ENCODE measurements at regions not wholly inside any gene's neighbourhood (a gene's known extent, or its start where the extent isn't known, plus 50 kb on each side); places are given as distances from the start of the nearest gene placed in this dataset.

DNA sequence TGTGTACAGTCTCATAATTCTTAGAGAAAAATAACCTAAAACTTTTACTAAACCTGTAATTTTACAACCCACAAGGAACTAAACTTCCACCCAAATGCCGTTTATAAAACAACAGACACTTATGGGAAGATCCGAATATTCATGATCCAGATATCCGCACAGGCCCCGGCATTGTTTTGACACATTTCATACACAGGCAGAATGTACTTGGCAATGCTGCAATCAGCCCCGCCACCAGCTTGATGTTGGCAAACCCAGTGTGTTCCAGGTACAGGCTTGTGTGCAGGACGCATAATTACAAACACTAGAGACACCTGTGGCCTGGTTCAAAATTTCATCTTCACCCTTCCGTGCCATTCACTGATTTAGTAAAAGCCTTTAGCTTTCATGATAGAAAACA, 393.0 kb upstream of the SALL3 start:
- no peak for DNase-seq (ENCODE audit: low read depth)

DNA sequence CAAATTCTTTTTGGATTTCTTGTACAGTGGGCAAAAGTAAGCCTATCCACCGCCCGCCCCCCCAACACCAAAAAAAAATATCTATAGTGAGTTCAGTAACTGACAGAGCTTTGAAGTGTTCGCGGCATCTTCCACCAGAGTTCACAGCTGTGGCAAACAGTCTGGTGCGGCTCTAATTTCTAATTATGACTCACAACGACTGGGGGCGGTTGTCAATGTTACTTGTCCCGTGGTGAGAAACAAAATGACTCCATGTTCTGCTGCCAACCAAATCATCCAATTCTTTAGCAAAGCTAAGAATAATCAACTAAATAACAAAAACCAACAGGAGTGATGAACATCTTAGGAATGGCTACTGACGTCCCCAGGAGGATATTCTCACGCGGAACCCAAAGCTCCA, 392.5 kb upstream of the SALL3 start:
- DNase-seq (ENCODE audit: low read depth), result no peak

DNA sequence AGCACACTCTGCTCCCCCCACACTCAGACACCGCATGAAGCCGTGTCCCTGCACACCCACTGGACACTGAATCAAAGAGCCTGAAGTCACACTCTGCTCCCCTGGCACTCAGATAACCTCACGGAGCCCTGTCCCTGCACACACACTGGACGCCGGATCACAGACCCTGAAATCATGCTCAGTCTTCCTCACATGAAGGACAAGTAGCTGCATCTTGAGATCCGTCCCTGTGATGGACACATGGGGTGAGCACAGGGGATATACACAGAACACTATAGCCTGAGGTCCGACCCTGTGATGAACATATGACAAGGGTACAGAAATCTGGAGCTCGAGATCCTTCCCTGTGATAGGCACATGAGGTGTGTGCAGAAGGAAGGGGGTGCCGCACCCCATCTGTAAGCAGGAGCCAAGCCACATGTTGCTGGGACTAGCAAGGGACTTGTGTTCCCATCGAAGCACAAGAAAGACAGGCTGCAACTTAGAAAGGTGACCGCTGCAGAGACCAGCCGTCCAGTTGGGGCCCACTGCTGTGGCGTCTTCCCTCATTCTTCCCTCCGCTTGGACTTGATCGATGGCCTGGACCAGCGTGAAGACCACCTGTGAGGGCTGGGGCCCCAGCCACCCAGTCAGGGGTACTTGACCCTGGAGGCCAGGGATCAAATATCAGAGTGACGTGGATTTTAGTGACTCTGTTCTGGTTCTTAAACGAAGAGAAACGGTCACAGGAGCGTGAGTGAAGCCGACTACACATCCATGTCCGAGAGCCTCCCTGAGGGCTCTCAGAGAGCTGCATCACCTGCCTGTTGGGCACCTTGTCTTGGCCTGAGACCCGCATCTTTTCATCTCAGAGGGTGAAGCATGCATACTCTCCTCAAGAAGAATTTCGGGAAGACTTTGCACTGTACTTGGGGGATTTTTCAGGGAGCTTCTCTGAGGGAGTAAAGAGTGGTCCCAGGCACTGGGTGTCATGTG, 391.7 kb upstream of the SALL3 start:
- no peak for DNase-seq (ENCODE audit: low read depth)

DNA sequence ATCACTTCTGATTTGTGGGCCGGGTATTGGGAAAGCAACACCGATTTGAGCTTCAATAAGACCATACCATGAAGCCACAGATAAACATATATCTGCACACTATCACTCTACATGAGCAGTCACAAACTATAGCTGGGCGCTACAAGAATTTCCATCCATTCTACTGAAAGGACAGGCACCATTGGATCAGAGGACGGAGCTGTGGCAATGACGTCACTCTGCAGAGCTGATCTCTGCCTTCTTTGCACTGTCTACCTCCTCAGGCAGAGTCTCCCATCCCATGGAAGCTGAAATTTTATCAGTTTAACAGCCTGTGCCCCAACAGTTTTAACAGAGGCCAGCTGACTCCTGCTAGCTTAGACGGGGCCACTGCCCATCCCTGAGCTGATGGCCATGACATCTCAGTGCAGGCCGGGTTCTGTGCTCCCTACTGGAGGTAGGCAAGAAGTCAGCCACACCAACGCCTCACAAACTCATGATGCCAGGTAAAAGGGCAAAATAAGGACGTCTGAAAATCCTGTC, 389.6 kb upstream of the SALL3 start:
- no peak for DNase-seq (ENCODE audit: low read depth)

DNA sequence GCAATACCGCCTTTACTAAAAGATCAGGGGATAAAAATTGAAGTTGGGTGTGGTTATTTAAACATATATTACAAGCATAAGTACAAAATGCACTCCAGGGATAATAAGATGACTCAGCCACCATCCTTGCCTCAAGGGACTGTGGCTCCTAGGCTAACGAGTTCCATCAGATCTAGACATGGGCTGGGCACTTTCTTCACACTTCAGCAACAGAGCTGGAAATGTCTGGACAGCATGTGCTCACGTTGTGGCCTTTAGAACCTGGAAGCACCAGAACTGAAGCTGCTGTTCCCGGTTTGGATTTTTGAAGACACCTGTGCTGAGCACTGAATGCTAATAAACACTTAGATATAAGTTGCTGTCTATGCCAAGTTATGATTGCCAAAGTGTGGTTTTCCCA, 384.2 kb upstream of the SALL3 start:
- no peak for DNase-seq (ENCODE audit: low read depth)

DNA sequence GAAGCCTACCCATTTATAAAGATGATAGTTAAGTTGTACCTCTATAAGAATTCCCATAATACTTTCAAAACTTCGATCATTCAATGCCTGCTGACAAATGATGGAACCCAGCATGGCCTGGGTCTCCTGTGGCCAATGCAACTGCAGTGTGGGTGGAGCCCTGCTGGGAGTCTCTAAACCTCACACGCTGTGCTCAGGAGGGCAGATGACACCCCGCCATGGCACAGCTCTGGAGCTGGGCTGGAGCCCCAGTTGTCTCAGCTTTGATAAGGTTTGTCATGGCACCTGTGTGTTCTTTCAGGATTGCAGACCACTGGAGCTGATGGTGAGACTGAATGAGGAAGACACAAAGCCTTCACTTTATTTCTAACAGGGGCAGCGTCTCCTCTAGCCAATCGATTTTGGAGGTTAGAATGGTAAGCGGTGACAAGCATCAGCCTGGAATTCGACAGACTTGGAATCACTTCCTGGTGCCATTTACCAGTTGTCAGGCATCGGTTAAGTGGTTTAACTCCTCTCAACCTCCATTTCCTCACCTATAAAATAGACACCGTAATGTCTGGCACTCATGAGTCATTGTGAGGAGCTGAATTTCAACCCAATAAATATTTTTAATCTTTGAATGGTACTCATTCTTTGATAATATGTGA, 383.6 kb upstream of the SALL3 start:
- no peak for DNase-seq (ENCODE audit: low read depth)

DNA sequence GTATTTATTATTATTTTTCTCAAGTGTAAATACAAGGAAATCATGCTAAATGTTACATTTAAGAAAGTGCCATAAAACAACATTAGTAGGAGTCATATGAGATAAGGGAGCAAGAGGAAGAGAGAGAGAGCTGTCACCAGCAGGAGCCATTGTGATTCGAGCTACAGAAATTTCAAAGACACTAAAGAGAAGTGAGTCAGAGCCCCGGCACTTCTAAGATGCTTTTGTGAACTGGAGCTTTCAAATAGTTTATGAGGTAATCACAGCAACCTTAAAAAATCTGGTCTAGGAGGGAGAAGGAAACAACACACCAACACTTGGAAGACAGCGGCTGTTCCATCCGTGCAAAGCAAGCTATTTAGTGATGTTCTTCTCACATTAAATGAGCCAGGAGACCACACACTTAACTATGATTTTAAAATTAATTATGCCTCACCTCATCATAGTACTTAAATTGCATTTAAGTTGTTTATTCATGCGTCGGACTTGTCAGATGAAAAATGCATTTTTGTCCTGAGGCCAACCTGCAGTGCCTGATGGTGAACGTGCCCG, 382.7 kb upstream of the SALL3 start:
- DNase-seq (ENCODE audit: low read depth), result no peak

DNA sequence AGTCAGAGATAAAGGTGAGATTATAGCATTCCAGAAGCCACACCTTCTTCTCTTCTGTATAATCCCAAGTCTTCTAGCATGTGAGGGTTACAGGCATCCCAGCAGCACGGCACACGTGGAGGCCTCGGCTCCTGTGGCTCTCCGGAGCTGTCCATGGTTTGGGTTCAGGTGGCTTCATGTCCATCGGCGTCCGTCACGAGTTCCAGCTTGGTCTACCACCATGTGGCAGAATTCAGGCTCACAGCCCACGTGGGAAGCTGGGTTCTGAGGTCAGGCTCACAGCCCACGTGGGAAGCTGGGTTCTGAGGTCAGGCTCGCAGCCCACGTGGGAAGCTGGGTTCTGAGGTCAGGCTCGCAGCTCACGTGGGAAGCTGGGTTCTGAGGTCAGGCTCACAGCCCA, 378.3 kb upstream of the SALL3 start:
- DNase-seq (ENCODE audit: low read depth), result no peak

DNA sequence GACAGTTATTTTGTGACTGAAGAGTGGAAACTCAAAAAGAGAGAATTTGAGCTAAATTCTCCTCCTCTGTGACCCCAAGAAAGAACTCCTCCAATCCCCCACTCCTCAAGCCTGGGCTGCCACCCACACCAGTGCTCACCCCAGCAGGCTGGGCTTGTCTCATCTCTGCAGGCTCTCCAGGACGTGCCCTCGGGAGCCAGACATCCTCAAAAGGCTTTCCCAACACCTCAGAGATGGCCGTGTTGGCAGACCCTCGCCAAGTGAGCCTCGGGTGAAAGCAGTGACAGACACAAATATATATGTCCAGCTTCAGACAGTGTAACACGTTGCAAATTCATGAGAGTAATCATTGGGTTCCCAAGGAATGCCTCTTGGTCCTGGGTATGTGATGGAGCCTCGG, 377.7 kb upstream of the SALL3 start:
- no peak for DNase-seq (ENCODE audit: low read depth)

DNA sequence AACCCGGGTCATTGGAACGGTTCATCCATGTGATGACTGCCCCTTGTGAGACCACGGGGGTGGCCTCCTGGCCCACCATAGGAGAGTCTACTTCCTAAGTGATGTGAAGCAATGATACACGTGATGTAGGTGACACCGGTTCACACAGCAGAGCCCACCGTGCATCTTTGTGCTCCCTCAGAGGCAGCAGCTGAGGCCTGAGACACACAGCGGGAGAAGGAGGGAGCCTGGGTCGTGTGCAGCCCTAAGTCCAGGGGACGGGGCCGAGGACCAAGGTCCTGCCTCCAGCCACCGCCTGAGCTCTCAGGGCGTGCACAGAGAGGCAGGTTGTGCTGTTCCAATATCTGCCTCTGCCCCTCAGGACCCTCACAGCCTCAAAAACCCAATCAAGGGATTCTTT, 377.2 kb upstream of the SALL3 start:
- DNase-seq (ENCODE audit: low read depth), result no peak

DNA sequence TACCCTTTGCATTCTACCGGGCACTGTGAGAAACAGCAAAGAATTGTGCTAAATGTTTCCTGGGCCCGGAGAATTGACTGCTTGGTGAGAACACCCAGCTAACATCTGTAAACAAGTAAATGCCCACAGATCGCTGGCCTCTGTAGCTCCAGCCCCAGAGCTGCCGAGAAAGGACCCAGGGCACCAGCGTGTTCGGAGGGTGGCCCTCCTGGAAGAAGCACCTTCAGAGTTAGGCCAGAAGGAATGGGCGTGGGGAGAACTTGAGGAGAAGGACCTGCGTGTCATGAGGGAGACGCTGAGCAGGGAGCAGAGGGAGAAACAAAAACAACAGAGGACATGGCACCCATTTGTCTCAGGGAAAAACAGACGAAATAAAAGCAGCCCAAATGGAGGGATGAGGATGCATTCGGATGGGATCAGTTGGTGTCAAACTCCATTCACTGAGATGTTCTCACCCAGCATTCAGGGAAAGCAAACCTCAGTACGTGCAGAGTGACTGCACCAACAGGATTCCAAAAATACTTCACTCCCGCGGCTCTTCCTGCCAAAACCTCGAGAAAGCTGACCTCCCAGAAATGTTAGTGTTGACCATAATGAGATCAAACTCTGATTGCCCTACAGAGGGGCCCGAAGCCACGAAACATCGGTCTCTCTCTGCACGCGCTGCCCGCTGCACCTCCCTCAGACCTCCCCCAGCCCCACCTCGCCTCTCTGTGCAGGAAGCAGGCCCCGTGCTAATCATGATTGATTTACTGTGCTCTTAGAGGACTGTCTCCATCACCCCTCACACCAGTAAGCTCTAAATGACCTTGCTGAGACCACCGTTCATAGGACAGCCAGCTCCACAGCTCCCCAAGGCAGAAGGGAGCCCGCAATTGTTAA, 376.3 kb upstream of the SALL3 start:
- no peak for DNase-seq (ENCODE audit: low read depth)

DNA sequence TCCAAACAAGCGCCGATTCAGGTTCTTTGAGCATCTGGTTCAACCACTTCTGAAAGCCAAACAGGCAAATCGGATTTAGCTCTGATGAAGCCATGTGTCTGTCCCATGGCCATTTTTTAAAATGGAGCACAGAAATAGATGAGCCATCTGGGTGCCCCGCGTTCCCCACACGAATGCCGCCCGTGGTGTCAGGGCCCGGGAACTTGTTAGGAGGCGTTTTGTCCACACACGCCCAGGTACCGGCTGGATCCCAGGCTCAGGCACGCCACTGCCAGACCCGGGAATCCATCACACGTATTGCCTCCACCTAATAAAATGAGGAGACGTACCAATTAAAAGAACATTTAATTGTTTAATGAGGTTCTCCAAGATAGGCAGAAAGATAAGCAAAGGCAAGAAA, 374.4 kb upstream of the SALL3 start:
- DNase-seq (ENCODE audit: low read depth), result no peak

DNA sequence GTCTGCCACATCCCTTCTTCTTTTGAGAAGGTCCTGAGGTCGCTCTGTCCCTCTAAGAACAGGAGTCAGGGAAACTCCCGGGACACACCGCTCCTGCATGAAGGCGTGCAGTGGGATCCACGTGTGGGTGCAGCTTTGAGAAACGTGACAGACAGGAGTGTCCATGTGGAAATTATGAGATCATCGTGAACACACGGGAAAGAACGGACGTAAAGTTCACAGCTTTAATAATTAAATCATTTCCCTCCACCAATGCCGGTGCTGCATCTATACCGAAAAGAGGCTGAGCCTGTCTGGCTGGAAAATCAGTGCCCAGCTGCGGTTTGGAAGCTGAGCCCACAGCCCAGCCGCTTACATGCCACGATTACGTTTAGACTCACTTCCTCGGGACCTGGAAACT, 372.4 kb upstream of the SALL3 start:
- no peak for DNase-seq (ENCODE audit: low read depth)

DNA sequence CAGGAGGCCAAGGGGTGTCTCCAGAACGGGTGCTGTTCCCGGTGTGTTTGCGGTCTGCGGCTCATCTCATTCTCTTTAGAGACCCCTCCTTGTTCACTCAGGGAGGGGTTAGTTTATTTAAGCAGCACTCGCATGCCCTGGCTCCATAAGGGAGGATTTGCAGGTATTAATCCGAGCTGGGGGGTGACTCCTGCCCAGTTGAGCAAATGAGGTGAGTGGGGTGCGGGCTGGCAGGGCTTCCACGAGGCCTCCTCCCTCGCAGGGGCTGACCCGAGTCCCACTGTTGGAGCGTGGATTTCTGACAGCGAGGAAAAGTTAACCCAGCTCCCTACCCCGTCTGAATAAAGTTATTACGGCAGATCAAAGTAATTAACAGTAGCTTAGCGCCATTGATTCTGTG, 371.8 kb upstream of the SALL3 start:
- DNase-seq (ENCODE audit: low read depth), result no peak

DNA sequence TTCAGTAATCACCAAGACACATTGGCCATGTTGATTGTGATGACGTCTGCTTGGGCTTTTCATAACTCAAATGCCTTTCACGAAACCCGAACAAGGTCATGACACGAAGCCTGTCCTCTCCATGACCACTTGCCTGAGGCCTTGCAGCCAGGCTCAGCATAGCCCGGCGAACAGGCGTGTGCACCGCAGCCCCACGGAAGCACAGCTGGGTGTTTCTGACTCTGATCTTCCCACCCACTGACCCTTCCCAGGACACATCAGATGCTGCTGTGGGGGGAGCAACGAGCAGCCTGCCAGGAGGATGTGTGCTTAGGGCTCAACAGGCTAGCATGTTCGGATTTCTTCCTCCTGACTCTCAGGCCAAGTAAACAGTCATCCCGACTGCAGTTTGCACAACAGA, 369.4 kb upstream of the SALL3 start:
- no peak for DNase-seq (ENCODE audit: low read depth)

DNA sequence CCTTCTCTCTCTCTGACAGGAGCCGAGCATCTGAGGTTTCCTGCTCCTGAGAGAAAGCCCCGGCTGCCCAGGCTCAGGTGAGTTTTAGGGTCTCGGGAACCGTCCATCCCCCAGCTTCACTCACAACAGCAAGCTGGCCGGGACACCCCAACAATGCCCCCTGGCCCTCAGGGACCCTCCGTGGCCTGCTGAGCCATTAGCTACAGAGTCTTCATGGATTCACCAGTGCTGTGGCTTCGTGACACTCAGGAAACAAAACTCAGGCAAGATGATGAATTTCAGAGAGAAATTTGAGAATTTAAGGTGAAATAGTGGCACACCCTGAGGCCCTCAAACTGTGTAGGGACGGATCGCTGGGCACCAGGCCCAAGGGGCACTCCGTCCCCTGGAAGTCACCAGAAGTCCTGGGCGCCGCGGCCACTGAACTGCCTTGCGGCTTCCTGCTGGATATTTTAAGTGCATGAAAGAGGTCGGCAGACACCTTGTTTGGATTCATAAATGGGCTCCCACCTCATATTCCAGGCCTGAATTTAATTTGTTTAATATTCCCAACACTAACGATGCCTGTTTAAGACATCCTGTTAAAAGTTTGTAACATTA, 368.3 kb upstream of the SALL3 start:
- no peak for DNase-seq (ENCODE audit: low read depth)

DNA sequence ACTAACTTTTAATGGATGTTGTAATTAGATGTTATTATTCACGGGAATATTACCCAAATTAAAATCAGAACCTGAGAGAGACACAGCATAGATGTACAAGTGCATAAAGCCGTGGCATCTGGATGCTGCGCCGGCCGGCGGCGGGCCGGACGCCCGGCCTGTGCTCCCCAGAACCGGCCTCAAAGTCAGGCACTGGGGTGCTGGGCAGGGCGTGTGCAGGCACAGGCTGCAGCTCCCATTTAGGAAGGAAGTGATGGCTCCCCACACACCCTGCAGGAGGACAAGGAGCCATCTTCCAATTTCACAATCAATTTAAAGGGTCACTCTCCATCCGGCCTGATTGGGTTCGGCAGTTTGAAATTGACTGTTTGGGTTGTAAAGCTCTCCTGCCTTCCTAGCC, 367.7 kb upstream of the SALL3 start:
- DNase-seq (ENCODE audit: low read depth), result no peak

DNA sequence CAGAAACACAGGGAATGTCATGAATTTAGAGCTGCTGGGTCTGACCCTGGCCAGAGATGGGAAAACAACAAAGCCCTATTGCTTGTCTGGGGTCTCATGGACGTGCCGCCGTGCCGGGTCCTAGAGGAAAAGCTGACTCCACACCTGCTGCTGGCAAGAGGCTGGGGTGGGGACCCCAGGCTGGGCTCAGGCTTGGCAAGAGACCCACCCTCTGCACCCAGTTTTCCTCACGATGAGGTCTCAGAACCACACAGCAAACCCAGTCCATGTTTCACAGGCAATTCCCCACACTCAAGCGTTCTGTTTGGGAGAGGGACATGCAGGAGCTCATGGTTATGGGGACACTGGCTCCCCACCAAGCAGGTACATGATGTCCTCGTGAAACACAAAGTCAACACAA, 367.3 kb upstream of the SALL3 start:
- no peak for DNase-seq (ENCODE audit: low read depth)

DNA sequence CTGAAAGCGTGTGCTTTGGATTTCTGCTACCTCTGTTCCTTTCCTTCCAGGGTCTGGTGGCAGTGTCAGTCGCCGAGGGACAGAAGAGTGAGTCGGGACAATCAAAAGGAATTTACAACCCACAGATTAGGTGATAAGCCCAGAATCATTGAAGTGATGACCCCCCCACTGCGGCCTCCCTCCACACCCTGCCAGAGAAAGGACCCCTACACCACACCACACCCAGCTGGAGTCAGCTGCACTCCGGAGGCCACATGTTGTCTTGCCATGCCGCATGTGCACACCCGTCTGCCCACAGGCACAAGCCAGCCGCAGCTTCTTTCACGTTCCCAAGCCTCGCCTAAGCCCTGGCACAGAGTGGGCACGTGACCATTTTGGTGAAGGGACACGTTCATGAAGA, 366.8 kb upstream of the SALL3 start:
- DNase-seq (ENCODE audit: low read depth), result no peak

DNA sequence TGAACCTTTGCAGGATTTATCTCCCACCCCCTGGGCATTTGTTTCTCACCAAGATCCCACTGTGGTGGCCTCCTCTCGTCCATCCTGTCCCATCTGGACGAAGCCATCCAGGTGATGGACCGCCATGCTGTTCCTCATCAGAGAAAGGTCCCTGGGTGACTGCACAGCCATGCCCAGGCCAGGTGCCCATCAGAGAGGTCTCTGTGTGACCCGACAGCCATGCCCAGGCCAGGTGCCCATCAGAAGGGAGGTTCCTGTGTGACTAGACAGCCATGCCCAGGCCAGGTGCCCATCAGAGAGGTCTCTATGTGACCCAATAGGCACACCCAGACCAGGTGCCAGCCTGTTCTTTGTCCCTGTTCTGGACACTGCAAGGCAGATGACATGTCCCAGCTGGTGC, 360.9 kb upstream of the SALL3 start:
- no peak for DNase-seq (ENCODE audit: low read depth)

DNA sequence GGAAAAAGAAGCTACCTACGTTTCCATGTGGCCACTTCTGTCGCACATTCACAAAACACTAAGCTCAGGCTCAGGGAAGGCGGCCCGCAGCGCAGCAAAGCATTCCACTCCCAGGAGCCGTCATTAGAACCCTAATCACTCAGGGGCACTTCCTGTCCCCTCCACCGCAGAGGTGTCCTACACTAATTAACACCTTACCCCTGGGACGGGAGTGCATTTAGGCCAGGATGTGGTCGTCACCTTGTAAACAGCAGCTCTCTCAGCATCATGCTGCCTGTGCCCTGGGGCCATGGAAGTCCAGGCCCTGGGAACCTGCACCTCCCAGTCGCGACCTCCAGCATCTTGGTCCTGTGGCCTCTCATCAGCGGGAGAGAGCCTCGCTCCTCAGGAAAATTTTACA, 359.8 kb upstream of the SALL3 start:
- no peak for DNase-seq (ENCODE audit: low read depth)

Measured in forelimb muscle (tissue), 1 donor.